CD14-positive monocyte (primary cell): ENCODE measurements at regions not wholly inside any gene's neighbourhood (a gene's known extent, or its start where the extent isn't known, plus 50 kb on each side); places are given as distances from the start of the nearest gene placed in this dataset.
A peak's percentile ranks its signal among the peaks of the same experiment; 100 is the strongest.

ENCODE experiments used
- DNase-seq, 3 donors: peaks; one replicate each; pipeline ENCODE4 v3.0.0-alpha.2; 2011 to 2022
- H2AFZ ChIP-seq: 2 replicates; pipeline ENCODE4 v1.6.0; 2012; ENCODE audit warnings: mild to moderate bottlenecking, low read depth, low read length, inconsistent platforms; ENCODE audit not compliant: insufficient read depth, poor library complexity, severe bottlenecking
- H3K27ac ChIP-seq, 2 donors: 1 replicate in 1 of 2; 2 replicates in 1 of 2; pipeline ENCODE4 v1.5.1; 2012 to 2013; ENCODE audit warnings: low read length in 2 of 2, control low read depth in 1 of 2, inconsistent platforms in 1 of 2, low read depth in 1 of 2, mild to moderate bottlenecking in 1 of 2
- H3K27me3 ChIP-seq, 2 donors: one replicate each; pipeline versions ENCODE4 v1.6.0 to v1.6.1; 2011 to 2013; ENCODE audit warnings: low read length in 2 of 2; ENCODE audit not compliant: control insufficient read depth in 2 of 2, insufficient read depth in 2 of 2
- H3K36me3 ChIP-seq, 2 donors: replicated peaks in 1 of 2; 1 replicate in 1 of 2; 2 replicates in 1 of 2; pipeline versions ENCODE4 v1.5.1 to v1.6.1; 2012 to 2013; ENCODE audit warnings: low read length in 2 of 2, control low read depth in 1 of 2, inconsistent platforms in 1 of 2, mild to moderate bottlenecking in 1 of 2; ENCODE audit not compliant: insufficient read depth in 2 of 2, control insufficient read depth in 1 of 2
- H3K4me1 ChIP-seq, 2 donors: 1 replicate in 1 of 2; 2 replicates in 1 of 2; pipeline versions ENCODE4 v1.5.1 to v1.6.1; 2012 to 2013; ENCODE audit warnings: low read length in 2 of 2, control low read depth in 1 of 2, inconsistent platforms in 1 of 2, mild to moderate bottlenecking in 1 of 2, moderate library complexity in 1 of 2; ENCODE audit not compliant: insufficient read depth in 2 of 2, control insufficient read depth in 1 of 2
- H3K4me2 ChIP-seq: replicated peaks from 2 replicates; pipeline ENCODE3; 2012; ENCODE audit warnings: low read length, moderate library complexity, mild to moderate bottlenecking; ENCODE audit not compliant: poor library complexity, severe bottlenecking; ENCODE audit errors: extremely low read depth
- H3K4me3 ChIP-seq, 3 experiments: fragments of 200-600 bp in 1 of 3; sonication (generic) in 1 of 3; replicated peaks in 1 of 3; 1 replicate in 2 of 3; 2 replicates in 1 of 3; pipeline ENCODE4 v1.5.1; 2011 to 2013; ENCODE audit warnings: low read length in 3 of 3, mild to moderate bottlenecking in 3 of 3, control low read depth in 2 of 3, low read depth in 2 of 3, inconsistent platforms in 1 of 3, moderate library complexity in 1 of 3
- H3K79me2 ChIP-seq: 2 replicates; pipeline ENCODE4 v1.6.0; 2012; ENCODE audit warnings: mild to moderate bottlenecking, control low read depth, inconsistent platforms, low read length, moderate library complexity; ENCODE audit not compliant: insufficient read depth
- H3K9ac ChIP-seq: 2 replicates; pipeline ENCODE4 v1.6.0; 2017; ENCODE audit warnings: low read length, mild to moderate bottlenecking; ENCODE audit not compliant: insufficient read depth, poor library complexity, severe bottlenecking
- H3K9me3 ChIP-seq, 2 donors: replicated peaks in 1 of 2; 1 replicate in 1 of 2; 2 replicates in 1 of 2; pipeline versions ENCODE4 v1.5.1 to v1.6.1; 2012 to 2013; ENCODE audit warnings: low read length in 2 of 2, control low read depth in 1 of 2; ENCODE audit not compliant: control insufficient read depth in 1 of 2, insufficient read depth in 1 of 2
- H4K20me1 ChIP-seq: 2 replicates; pipeline ENCODE4 v1.6.0; 2012; ENCODE audit warnings: mild to moderate bottlenecking, low read length, control low read depth, moderate library complexity; ENCODE audit not compliant: insufficient read depth
- H3K27ac Mint-ChIP-seq, 7 donors: one replicate each; pipeline ENCODE4 v1.8.0; 2020; ENCODE audit warnings: mild to moderate bottlenecking in 7 of 7, mixed read lengths in 7 of 7, moderate library complexity in 6 of 7, inconsistent platforms in 2 of 7
- H3K27me3 Mint-ChIP-seq, 3 donors: one replicate each; pipeline ENCODE4 v1.8.0; 2021 to 2022; ENCODE audit warnings: low read depth in 3 of 3, mild to moderate bottlenecking in 3 of 3, mixed read lengths in 3 of 3, moderate library complexity in 3 of 3, inconsistent platforms in 1 of 3
- H3K36me3 Mint-ChIP-seq, 2 donors: one replicate each; pipeline ENCODE4 v1.8.0; 2020; ENCODE audit warnings: mixed read lengths in 2 of 2, inconsistent platforms in 1 of 2, mild to moderate bottlenecking in 1 of 2
- H3K4me1 Mint-ChIP-seq: one replicate; pipeline ENCODE4 v1.8.0; 2020; ENCODE audit warnings: mild to moderate bottlenecking, mixed read lengths
- H3K4me3 Mint-ChIP-seq, 2 donors: one replicate each; pipeline ENCODE4 v1.8.0; 2020; ENCODE audit warnings: mild to moderate bottlenecking in 2 of 2, mixed read lengths in 2 of 2, moderate library complexity in 1 of 2
- H3K9me3 Mint-ChIP-seq, 7 donors: one replicate each; pipeline ENCODE4 v1.8.0; 2020 to 2022; ENCODE audit warnings: mixed read lengths in 7 of 7, mild to moderate bottlenecking in 6 of 7, moderate library complexity in 6 of 7, inconsistent platforms in 2 of 7
- WGBS: methylation state at CpG from one replicate; pipeline ENCODE4 v1.1.5; 2013; ENCODE audit warnings: missing lambda C conversion rate; ENCODE audit not compliant: insufficient coverage; 5-methylcytosine and 5-hydroxymethylcytosine counted together
- intact Hi-C, 2 donors: fragments of 100-400 bp; cut with micrococcal nuclease; formaldehyde crosslinking; loops; one replicate each; pipeline versions ENCODE4 v1.15.0 to v1.15.1; 2023
- TF ChIP-seq, protein P1 (sequence below): fragments of 200-600 bp; IDR thresholded peaks from one replicate; pipeline ENCODE4 v1.8.0; 2022; ENCODE audit warnings: antibody characterized with exemption, mild to moderate bottlenecking

DNA sequence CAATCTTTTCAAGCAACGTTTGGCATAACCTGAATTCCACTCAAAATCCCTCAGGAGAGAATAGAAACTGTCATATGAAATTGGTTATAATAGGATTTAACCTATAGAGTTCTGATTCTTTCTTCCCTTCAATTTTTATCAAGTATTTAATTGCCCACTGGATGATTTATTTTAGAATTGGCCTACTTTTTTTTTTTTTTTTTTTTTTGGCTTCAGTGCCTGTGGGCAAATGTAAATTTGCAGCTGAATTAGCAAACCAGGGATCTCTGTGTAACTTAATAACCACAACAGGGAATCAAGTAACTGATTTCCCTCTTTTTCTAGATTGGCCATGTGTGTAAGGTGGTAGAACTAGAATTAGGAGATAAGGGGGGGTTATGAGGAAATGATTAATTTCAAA, 157.0 kb downstream of the SOX4 start:
- intact Hi-C loops = no loop called here
- no CpG with 5 or more reads among the region's 1 CpG for WGBS
- no peak overlapping the region for H3K4me3 Mint-ChIP-seq

DNA sequence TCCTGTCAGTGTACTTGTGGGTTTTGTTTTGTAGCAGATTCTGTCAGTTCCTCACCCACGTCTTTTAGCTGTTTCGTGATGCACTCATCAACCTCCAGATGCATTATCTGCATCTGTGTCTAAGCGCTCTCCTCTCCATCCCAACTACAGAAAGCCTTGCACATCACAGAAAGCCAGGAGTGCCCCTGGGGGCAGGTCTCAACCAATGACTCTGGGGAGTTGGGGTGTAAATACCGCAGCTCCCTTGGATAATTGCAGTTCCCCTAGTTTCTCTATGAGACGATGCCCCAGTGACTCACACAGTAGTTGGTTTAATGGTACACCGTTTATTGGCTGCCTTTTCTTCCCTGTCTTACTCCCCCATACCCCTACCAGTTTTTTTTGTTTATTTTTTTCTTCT, 158.1 kb downstream of the SOX4 start:
- Mint-ChIP-seq H3K4me3 (no peak overlapping the region), H3K9me3 (no peaks in the 10 kb centered on the region), H3K4me1 (peaks cover 6% of the 10 kb centered on the region), H3K27me3 (no peaks in the 10 kb centered on the region), H3K27ac (peak overlapping the region in 1 of 7 donors; percentile 37), H3K36me3 (no peaks in the 10 kb centered on the region)
- H3K9me3 ChIP-seq = no peaks in the 10 kb centered on the region
- intact Hi-C loops = no loop called here
- no peak overlapping the region for H2AFZ ChIP-seq
- no peak overlapping the region for H3K9ac ChIP-seq
- H3K4me3 ChIP-seq = no peak overlapping the region
- no peaks in the 10 kb centered on the region for H3K79me2 ChIP-seq
- no peaks in the 10 kb centered on the region for H3K27me3 ChIP-seq
- H4K20me1 ChIP-seq = no peaks in the 10 kb centered on the region
- H3K27ac ChIP-seq = no peak overlapping the region
- DNase-seq = no peak
- TF ChIP-seq, protein P1, sequence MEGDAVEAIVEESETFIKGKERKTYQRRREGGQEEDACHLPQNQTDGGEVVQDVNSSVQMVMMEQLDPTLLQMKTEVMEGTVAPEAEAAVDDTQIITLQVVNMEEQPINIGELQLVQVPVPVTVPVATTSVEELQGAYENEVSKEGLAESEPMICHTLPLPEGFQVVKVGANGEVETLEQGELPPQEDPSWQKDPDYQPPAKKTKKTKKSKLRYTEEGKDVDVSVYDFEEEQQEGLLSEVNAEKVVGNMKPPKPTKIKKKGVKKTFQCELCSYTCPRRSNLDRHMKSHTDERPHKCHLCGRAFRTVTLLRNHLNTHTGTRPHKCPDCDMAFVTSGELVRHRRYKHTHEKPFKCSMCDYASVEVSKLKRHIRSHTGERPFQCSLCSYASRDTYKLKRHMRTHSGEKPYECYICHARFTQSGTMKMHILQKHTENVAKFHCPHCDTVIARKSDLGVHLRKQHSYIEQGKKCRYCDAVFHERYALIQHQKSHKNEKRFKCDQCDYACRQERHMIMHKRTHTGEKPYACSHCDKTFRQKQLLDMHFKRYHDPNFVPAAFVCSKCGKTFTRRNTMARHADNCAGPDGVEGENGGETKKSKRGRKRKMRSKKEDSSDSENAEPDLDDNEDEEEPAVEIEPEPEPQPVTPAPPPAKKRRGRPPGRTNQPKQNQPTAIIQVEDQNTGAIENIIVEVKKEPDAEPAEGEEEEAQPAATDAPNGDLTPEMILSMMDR = no peak
- H3K36me3 ChIP-seq = no peaks in the 10 kb centered on the region
- H3K4me1 ChIP-seq = no peaks in the 10 kb centered on the region
- no peak overlapping the region for H3K4me2 ChIP-seq
- WGBS = no CpG with 5 or more reads among the region's 6 CpGs

More for the DNA sequence above, 157.0 kb downstream of the SOX4 start:
- H3K9me3 ChIP-seq = no peaks in the 10 kb centered on the region
- no peak overlapping the region for H3K9ac ChIP-seq
- no peaks in the 10 kb centered on the region for H3K27me3 ChIP-seq
- no peaks in the 10 kb centered on the region for H3K36me3 ChIP-seq
- H2AFZ ChIP-seq = no peak overlapping the region
- H3K4me1 ChIP-seq = no peaks in the 10 kb centered on the region
- Mint-ChIP-seq H3K4me1 (peaks cover 6% of the 10 kb centered on the region), H3K9me3 (peaks cover 0 to 1% (median 0%) of the 10 kb centered on the region in 7 donors), H3K27me3 (no peaks in the 10 kb centered on the region), H3K36me3 (no peaks in the 10 kb centered on the region), H3K27ac (no peak overlapping the region)
- no peaks in the 10 kb centered on the region for H3K79me2 ChIP-seq
- no peak overlapping the region for H3K4me3 ChIP-seq
- no peaks in the 10 kb centered on the region for H4K20me1 ChIP-seq
- H3K4me2 ChIP-seq = no peak overlapping the region
- H3K27ac ChIP-seq = no peak overlapping the region
- DNase-seq = no peak
- TF ChIP-seq, protein P1 = no peak
